Heart left ventricle (tissue), 13 donors: ENCODE measurements at regions not wholly inside any gene's neighbourhood (a gene's known extent, or its start where the extent isn't known, plus 50 kb on each side); places are given as distances from the start of the nearest gene placed in this dataset.

ENCODE experiments used
- CTCF ChIP-seq, 12 donors: fragments of 200-600 bp; sonication (generic) in 4 of 12; IDR thresholded peaks; one replicate each; pipeline versions ENCODE4 v1.5.0 to v1.8.0; 2018 to 2022; ENCODE audit warnings: antibody characterized with exemption in 12 of 12, mild to moderate bottlenecking in 5 of 12
- POLR2A ChIP-seq, 2 donors: fragments of 450-650 bp; IDR thresholded peaks; one replicate each; pipeline ENCODE4 v1.6.1; 2017; ENCODE audit warnings: antibody characterized with exemption in 2 of 2, mild to moderate bottlenecking in 2 of 2, moderate library complexity in 2 of 2
- donor health status: ischemic (EF 13 %, LVEDD 7.1; RV severe dilation, severe dysfunction).
- donor health status: DM: no; HTN: yes; CAD: no.
- donor health status: DM: no; HTN: no; CAD: no.
- donor health status: ischemic (EF 25% LVEDD 6.9; RV normal size, moderate dysfunction).
- donor health status: ischemic (EF 25% LVEDD 5.7; RV mildly dilated, moderate dysfunction).
- donor health status: ischemic (EF 35%, LVEDD 5.7; RV mildly dilated, moderate dysfunction).
- donor health status: nonischemic (EF 11% LVEDD 7.7; RV severe dilation, severe dysfunction).
- donor health status: DM: yes; HTN: yes; CAD: no.
- donor health status: PGD.
- donor health status: ischemic (EF 29% LVEDD 5.4; RV normal size, mild dysfunction).
- donor health status: nonischemic (EF 23%, LVEDD 6.1; RV moderate dilation, normal function).

DNA sequence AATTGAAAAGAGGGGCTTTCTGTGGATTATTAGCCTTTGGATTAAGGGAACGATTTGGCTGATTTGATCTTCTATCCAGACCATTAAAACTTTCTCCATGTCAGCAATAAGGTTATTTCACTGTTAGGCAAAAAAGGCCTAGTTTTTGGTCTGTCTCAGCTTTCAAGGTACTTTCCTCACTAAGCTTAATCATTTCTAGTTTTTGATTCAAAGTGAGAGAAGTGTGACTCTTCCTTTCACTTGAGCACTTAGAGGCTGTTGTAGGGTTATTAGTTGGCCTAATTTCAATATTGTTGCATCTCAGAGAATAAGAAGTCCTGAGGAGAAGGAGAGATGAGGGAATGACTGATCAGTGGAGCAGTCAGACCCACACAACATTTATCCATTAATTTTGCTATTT lies 596.0 kb upstream of the TPK1 start:
- TF ChIP-seq POLR2A (IDR thresholded peaks at IDR 0.05) (no peak), CTCF (IDR thresholded peaks at IDR 0.05) (no peak)
